HG02642 (cell line): ENCODE measurements at regions not wholly inside any gene's neighbourhood (a gene's known extent, or its start where the extent isn't known, plus 50 kb on each side); places are given as distances from the start of the nearest gene placed in this dataset.
"Not testable (repeated sequence)": the region's sequence is repeated elsewhere in the genome, so short reads cannot be mapped to it uniquely, and the experiment has no call there.

ENCODE experiments used
- ATAC-seq: cut with Tn5 transposase; IDR thresholded peaks from one replicate; pipeline ENCODE4 v1.9.1; 2021; ENCODE audit warnings: mild to moderate bottlenecking; ENCODE audit not compliant: unreplicated experiment, poor library complexity

- ATAC-seq: no peak
Observed at GRCh38 chr11:128146926-128147605, 440.3 kb downstream of the ETS1 start.

GRCh38 chr11:128140293-128140692 is 447.1 kb downstream of the ETS1 start:
- ATAC-seq: not testable (repeated sequence)

GRCh38 chr11:128135451-128135850 is 451.9 kb downstream of the ETS1 start:
- ATAC-seq: no peak

- ATAC-seq: no peak
Observed at GRCh38 chr11:128133501-128133900, 453.9 kb downstream of the ETS1 start.

- ATAC-seq: no peak
Observed at GRCh38 chr11:128130052-128130451, 457.3 kb downstream of the ETS1 start.

GRCh38 chr11:128125723-128126122 is 461.6 kb downstream of the ETS1 start:
- ATAC-seq: no peak

- ATAC-seq: no peak
Observed at GRCh38 chr11:128116885-128117284, 470.5 kb downstream of the ETS1 start.

- ATAC-seq: no peak
Observed at GRCh38 chr11:128116447-128116846, 470.9 kb downstream of the ETS1 start.

GRCh38 chr11:128105950-128106349 is 481.4 kb downstream of the ETS1 start:
- no peak for ATAC-seq

- no peak for ATAC-seq
Observed at GRCh38 chr11:128105511-128105910, 481.8 kb downstream of the ETS1 start.

- ATAC-seq: no peak
Observed at GRCh38 chr11:128103278-128103873, 484.0 kb downstream of the ETS1 start.

GRCh38 chr11:128098781-128099180 is 488.6 kb downstream of the ETS1 start:
- no peak for ATAC-seq

GRCh38 chr11:128095466-128095981 is 491.8 kb downstream of the ETS1 start:
- no peak for ATAC-seq

GRCh38 chr11:128093689-128094088 is 493.7 kb downstream of the ETS1 start:
- ATAC-seq: no peak

- ATAC-seq: no peak
Observed at GRCh38 chr11:128089962-128090361, 497.4 kb downstream of the ETS1 start.

- ATAC-seq: no peak
Observed at GRCh38 chr11:128086794-128087193, 500.6 kb downstream of the ETS1 start.

GRCh38 chr11:128085276-128085675 is 502.1 kb downstream of the ETS1 start:
- ATAC-seq: no peak

GRCh38 chr11:128082574-128082973 is 504.8 kb downstream of the ETS1 start:
- ATAC-seq: no peak

- no peak for ATAC-seq
Observed at GRCh38 chr11:128069665-128070064, 517.7 kb downstream of the ETS1 start.

- ATAC-seq: no peak
Observed at GRCh38 chr11:128067780-128068179, 519.6 kb downstream of the ETS1 start.

GRCh38 chr11:128066399-128066798 is 521.0 kb downstream of the ETS1 start:
- no peak for ATAC-seq

GRCh38 chr11:128061281-128061871 is 526.0 kb downstream of the ETS1 start:
- no peak for ATAC-seq
